ENCODE measurements at regions not wholly inside any gene's neighbourhood (a gene's known extent, or its start where the extent isn't known, plus 50 kb on each side); places are given as distances from the start of the nearest gene placed in this dataset.

DNA sequence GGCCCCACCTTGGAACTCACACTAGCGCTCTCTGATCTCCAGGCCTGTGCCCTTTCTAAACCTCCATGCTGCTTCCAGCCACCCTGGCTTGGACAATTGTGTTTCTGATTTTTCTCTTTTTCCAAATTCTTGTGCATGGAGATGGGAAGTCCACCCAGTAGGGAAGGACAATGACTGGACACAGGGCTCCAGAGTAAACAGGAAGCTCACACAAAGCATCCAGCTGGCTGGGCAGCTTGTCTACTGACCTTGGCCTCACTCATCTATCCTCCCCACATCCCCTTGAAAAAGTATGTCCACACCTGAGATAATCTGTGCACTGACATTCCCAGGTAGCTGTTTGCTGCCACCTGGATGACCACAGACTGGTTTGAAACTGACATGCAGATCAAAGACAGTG, 331.2 kb upstream of the MAF start:
- TF ChIP-seq CTCF (IDR thresholded peaks at IDR 0.05): no peak
- TF ChIP-seq EZH2 (IDR thresholded peaks at IDR 0.05; ENCODE audit: borderline replicate concordance, insufficient read depth, low read depth, low read length, poor library complexity, severe bottlenecking): no peak
